SIG-M5 treated with dmso at 0.1 percent for 504 hours (cell line): ENCODE measurements at regions not wholly inside any gene's neighbourhood (a gene's known extent, or its start where the extent isn't known, plus 50 kb on each side); places are given as distances from the start of the nearest gene placed in this dataset.
"Not testable (repeated sequence)": the region's sequence is repeated elsewhere in the genome, so short reads cannot be mapped to it uniquely, and the experiment has no call there.

ENCODE experiments used
- DNase-seq: peaks from one replicate; lab custom pipeline; 2025; ENCODE audit not compliant: unreplicated experiment; lab: John Stamatoyannopoulos, UW

GRCh38 chr2:111385226-111385957 lies 264.7 kb downstream of the BCL2L11 start:
- not testable (repeated sequence) for DNase-seq

GRCh38 chr2:111390605-111391004 lies 269.9 kb downstream of the BCL2L11 start:
- DNase-seq: not testable (repeated sequence)

- DNase-seq: not testable (repeated sequence)
Observed at GRCh38 chr2:111395350-111396128, 274.8 kb downstream of the BCL2L11 start.

GRCh38 chr2:111400598-111401253 lies 280.0 kb downstream of the BCL2L11 start:
- DNase-seq: not testable (repeated sequence)

GRCh38 chr2:111401270-111402140 lies 280.8 kb downstream of the BCL2L11 start:
- not testable (repeated sequence) for DNase-seq

- not testable (repeated sequence) for DNase-seq
Observed at GRCh38 chr2:111402450-111402849, 281.7 kb downstream of the BCL2L11 start.

GRCh38 chr2:111403287-111403686 lies 282.6 kb downstream of the BCL2L11 start:
- DNase-seq: not testable (repeated sequence)

GRCh38 chr2:111406616-111407015 lies 285.9 kb downstream of the BCL2L11 start:
- DNase-seq: not testable (repeated sequence)

- DNase-seq: not testable (repeated sequence)
Observed at GRCh38 chr2:111407632-111408194, 287.0 kb downstream of the BCL2L11 start.

GRCh38 chr2:111410868-111411406 lies 290.2 kb downstream of the BCL2L11 start:
- not testable (repeated sequence) for DNase-seq

GRCh38 chr2:111411867-111412681 lies 291.4 kb downstream of the BCL2L11 start:
- DNase-seq: not testable (repeated sequence)

GRCh38 chr2:111412841-111413650 lies 292.3 kb downstream of the BCL2L11 start:
- not testable (repeated sequence) for DNase-seq

- DNase-seq: not testable (repeated sequence)
Observed at GRCh38 chr2:111413950-111414349, 293.2 kb downstream of the BCL2L11 start.

GRCh38 chr2:111415765-111416743 lies 295.3 kb downstream of the BCL2L11 start:
- not testable (repeated sequence) for DNase-seq

- DNase-seq: not testable (repeated sequence)
Observed at GRCh38 chr2:111417026-111417425, 296.3 kb downstream of the BCL2L11 start.

GRCh38 chr2:111418091-111418875 lies 297.6 kb downstream of the BCL2L11 start:
- not testable (repeated sequence) for DNase-seq
